ENCODE measurements at regions not wholly inside any gene's neighbourhood (a gene's known extent, or its start where the extent isn't known, plus 50 kb on each side); places are given as distances from the start of the nearest gene placed in this dataset.

- Histone ChIP-seq H3K4me3 (no peak overlapping the region), H3K36me3 (ENCODE audit: low read depth) (no peaks in the 10 kb centered on the region), H3K4me1 (ENCODE audit: low read depth) (no peaks in the 10 kb centered on the region), H3K9me3 (no peaks in the 10 kb centered on the region)
- intact Hi-C loops (cut with DNase I, micrococcal nuclease) = no loop called here
- ATAC-seq (no peak), DNase-seq (no peak)
- no peak for TF ChIP-seq CTCF (IDR thresholded peaks at IDR 0.05)
These were observed 256.7 kb upstream of the SETBP1 start for GRCh38 chr18:44423814-44424644.

- DNase-seq (no peak), ATAC-seq (no peak)
- H3K9me3 ChIP-seq = no peaks in the 10 kb centered on the region
- no peak overlapping the region for H3K4me3 ChIP-seq
- H3K4me1 ChIP-seq (ENCODE audit: low read depth) = no peaks in the 10 kb centered on the region
- intact Hi-C loops (cut with DNase I, micrococcal nuclease) = no loop called here
- H3K36me3 ChIP-seq (ENCODE audit: low read depth) = no peaks in the 10 kb centered on the region
- no peak for TF ChIP-seq CTCF (IDR thresholded peaks at IDR 0.05)
These were observed 256.0 kb upstream of the SETBP1 start for GRCh38 chr18:44424645-44425035.

- Histone ChIP-seq H3K36me3 (ENCODE audit: low read depth) (no peaks in the 10 kb centered on the region), H3K4me3 (no peak overlapping the region), H3K4me1 (ENCODE audit: low read depth) (no peaks in the 10 kb centered on the region), H3K9me3 (no peaks in the 10 kb centered on the region)
- intact Hi-C loops (cut with DNase I, micrococcal nuclease) = no loop called here
- ATAC-seq (no peak), DNase-seq (no peak)
- no peak for TF ChIP-seq CTCF (IDR thresholded peaks at IDR 0.05)
These were observed 255.5 kb upstream of the SETBP1 start for GRCh38 chr18:44425161-44425560.

GRCh38 chr18:44437603-44438002 is 243.1 kb upstream of the SETBP1 start:
- no peak for ATAC-seq
- H3K4me1 ChIP-seq (ENCODE audit: low read depth) = no peaks in the 10 kb centered on the region
- intact Hi-C loops (cut with DNase I, micrococcal nuclease) = no loop called here
- no peaks in the 10 kb centered on the region for H3K9me3 ChIP-seq
- no peak overlapping the region for H3K4me3 ChIP-seq
- H3K36me3 ChIP-seq (ENCODE audit: low read depth) = no peaks in the 10 kb centered on the region
- no peak for TF ChIP-seq CTCF (IDR thresholded peaks at IDR 0.05)
- DNase-seq = no peak

GRCh38 chr18:44450226-44450625 is 230.5 kb upstream of the SETBP1 start:
- DNase-seq (no peak), ATAC-seq (no peak)
- Histone ChIP-seq H3K9me3 (no peaks in the 10 kb centered on the region), H3K36me3 (ENCODE audit: low read depth) (no peaks in the 10 kb centered on the region), H3K4me1 (ENCODE audit: low read depth) (no peaks in the 10 kb centered on the region), H3K4me3 (no peak overlapping the region)
- no peak for TF ChIP-seq CTCF (IDR thresholded peaks at IDR 0.05)
- intact Hi-C loops (cut with DNase I, micrococcal nuclease) = no loop called here
